ENCODE measurements at regions not wholly inside any gene's neighbourhood (a gene's known extent, or its start where the extent isn't known, plus 50 kb on each side); places are given as distances from the start of the nearest gene placed in this dataset.

GRCh38 chr2:78020491-78020890, 498.3 kb upstream of the LRRTM4 start:
- no peak for DNase-seq (ENCODE audit: low read depth)
- TF ChIP-seq CTCF (IDR thresholded peaks at IDR 0.05; ENCODE audit: low read depth, low read length, missing control alignments), result no peak

GRCh38 chr2:78023356-78023755, 501.2 kb upstream of the LRRTM4 start:
- TF ChIP-seq CTCF (IDR thresholded peaks at IDR 0.05; ENCODE audit: low read depth, low read length, missing control alignments), result no peak
- in situ Hi-C loops (cut with HindIII; ENCODE audit: low sequenced_read_pairs), result no loop called here
- H3K4me3 ChIP-seq (ENCODE audit: low read depth, low read length), result no peak overlapping the region
- no peak for DNase-seq (ENCODE audit: low read depth)

More at GRCh38 chr2:78020491-78020890, 498.3 kb upstream of the LRRTM4 start:
- no peak overlapping the region for H3K4me3 ChIP-seq (ENCODE audit: low read depth, low read length)
- in situ Hi-C loops (cut with HindIII; ENCODE audit: low sequenced_read_pairs), result no loop called here

GRCh38 chr2:78024996-78025395, 502.8 kb upstream of the LRRTM4 start:
- no peak overlapping the region for H3K4me3 ChIP-seq (ENCODE audit: low read depth, low read length)
- TF ChIP-seq CTCF (IDR thresholded peaks at IDR 0.05; ENCODE audit: low read depth, low read length, missing control alignments), result no peak
- in situ Hi-C loops (cut with HindIII; ENCODE audit: low sequenced_read_pairs), result no loop called here
- no peak for DNase-seq (ENCODE audit: low read depth)

GRCh38 chr2:78029392-78029995, 507.3 kb upstream of the LRRTM4 start:
- in situ Hi-C loops (cut with HindIII; ENCODE audit: low sequenced_read_pairs), result no loop called here
- TF ChIP-seq CTCF (IDR thresholded peaks at IDR 0.05; ENCODE audit: low read depth, low read length, missing control alignments), result no peak
- DNase-seq (ENCODE audit: low read depth), result no peak
- no peak overlapping the region for H3K4me3 ChIP-seq (ENCODE audit: low read depth, low read length)

- no peak overlapping the region for H3K4me3 ChIP-seq (ENCODE audit: low read depth, low read length)
- in situ Hi-C loops (cut with HindIII; ENCODE audit: low sequenced_read_pairs), result no loop called here
- TF ChIP-seq CTCF (IDR thresholded peaks at IDR 0.05; ENCODE audit: low read depth, low read length, missing control alignments), result no peak
- no peak for DNase-seq (ENCODE audit: low read depth)
Observed at GRCh38 chr2:78034706-78035105, 512.5 kb upstream of the LRRTM4 start.

GRCh38 chr2:78035804-78036203, 513.6 kb upstream of the LRRTM4 start:
- in situ Hi-C loops (cut with HindIII; ENCODE audit: low sequenced_read_pairs), result no loop called here
- DNase-seq (ENCODE audit: low read depth), result no peak
- H3K4me3 ChIP-seq (ENCODE audit: low read depth, low read length), result no peak overlapping the region

More at GRCh38 chr2:78035804-78036203, 513.6 kb upstream of the LRRTM4 start:
- no peak for TF ChIP-seq CTCF (IDR thresholded peaks at IDR 0.05; ENCODE audit: low read depth, low read length, missing control alignments)
